ENCODE measurements at regions not wholly inside any gene's neighbourhood (a gene's known extent, or its start where the extent isn't known, plus 50 kb on each side); places are given as distances from the start of the nearest gene placed in this dataset.
A peak's percentile ranks its signal among the peaks of the same experiment; 100 is the strongest.

GRCh38 chr15:38163658-38164057 lies 89.0 kb upstream of the SPRED1 start:
- H3K18ac ChIP-seq (ENCODE audit: extremely low read depth, low read length), result no peak overlapping the region
- no peak overlapping the region for H3K4me2 ChIP-seq (ENCODE audit: insufficient read depth in 1 of 2, low read depth in 2 of 2, low read length in 2 of 2)
- peak overlapping the region; percentile 82 for H2AFZ ChIP-seq (ENCODE audit: low read length)
- TF ChIP-seq CBX5 (IDR thresholded peaks at IDR 0.05; ENCODE audit: low read depth, low read length) (no peak), GTF2F1 (IDR thresholded peaks at IDR 0.05; ENCODE audit: borderline replicate concordance, low read depth, low read length) (no peak), POLR2AphosphoS5 (IDR thresholded peaks at IDR 0.05; ENCODE audit: low read depth, low read length) (no peak)
- no peaks in the 10 kb centered on the region for H3K9me3 ChIP-seq (ENCODE audit: insufficient read depth in 2 of 2, low read depth in 1 of 2, low read length in 1 of 2)
- H2BK5ac ChIP-seq (ENCODE audit: low read depth, low read length), result no peak overlapping the region
- peaks cover 0 to 7% (median 1%) of the 10 kb centered on the region in 4 experiments; a peak in 4 of 7 replicates for H3K4me1 ChIP-seq (replicated peaks in 1 of 4; ENCODE audit: control insufficient read depth in 3 of 4, insufficient read depth in 4 of 4, low read length in 3 of 4)
- ChIA-PET CTCF (ENCODE audit: partially characterized antibody) (interaction anchor here (0.7 to 1.0 kb wide), 3 partner anchors 125 to 182 kb away, joined by 3 read pairs; no protein-coding TSS in a partner anchor), POLR2A (ENCODE audit: partially characterized antibody) (no interaction called here)
- no peaks in the 10 kb centered on the region for H4K20me1 ChIP-seq (replicated peaks in 1 of 2; ENCODE audit: control insufficient read depth in 1 of 2, insufficient read depth in 2 of 2, low read length in 2 of 2)
- H4K8ac ChIP-seq (ENCODE audit: extremely low read depth, insufficient read depth, low read length), result no peak overlapping the region
- no peak overlapping the region for H3K23ac ChIP-seq (ENCODE audit: insufficient read length)
- H2BK15ac ChIP-seq (ENCODE audit: low read length), result no peak overlapping the region
- H3K36me3 ChIP-seq (ENCODE audit: control insufficient read depth in 2 of 4, insufficient read depth in 4 of 4, low read length in 3 of 4), result no peaks in the 10 kb centered on the region
- FAIRE-seq (no peak), DNase-seq (ENCODE audit: low read depth in 1 of 2, low spot score in 2 of 2) (no peak)
- no peak overlapping the region for H3K4ac ChIP-seq (replicated peaks; ENCODE audit: insufficient read length, low read depth, low read length)
- H3K4me3 ChIP-seq (ENCODE audit: extremely low read depth in 1 of 4, insufficient read depth in 2 of 4, low read depth in 3 of 4, low read length in 4 of 4), result no peak overlapping the region
- no peak overlapping the region for H4K91ac ChIP-seq (replicated peaks; ENCODE audit: insufficient read length, low read length)
- H3K23me2 ChIP-seq (ENCODE audit: low read depth, low read length), result no peaks in the 10 kb centered on the region
- H3K9ac ChIP-seq (replicated peaks in 1 of 4; ENCODE audit: extremely low read depth in 1 of 4, low read depth in 3 of 4, low read length in 3 of 4), result no peak overlapping the region
- no peak overlapping the region for H4K5ac ChIP-seq (ENCODE audit: insufficient read length, low read depth, low read length)
- no peaks in the 10 kb centered on the region for H3K27me3 ChIP-seq (replicated peaks in 1 of 4; ENCODE audit: control insufficient read depth in 3 of 4, extremely low read depth in 1 of 4, insufficient read depth in 3 of 4, low read length in 3 of 4)
- no peak overlapping the region for H3K14ac ChIP-seq (ENCODE audit: insufficient read length)
- H3K79me1 ChIP-seq (ENCODE audit: low read depth, low read length), result no peaks in the 10 kb centered on the region
- no peak overlapping the region for H2BK12ac ChIP-seq (ENCODE audit: low read depth, low read length)
- H2BK20ac ChIP-seq (ENCODE audit: low read length), result no peak overlapping the region
- H3K79me2 ChIP-seq (ENCODE audit: control insufficient read depth in 1 of 2, insufficient read depth in 2 of 2, low read length in 2 of 2), result no peaks in the 10 kb centered on the region
- H2BK120ac ChIP-seq (replicated peaks; ENCODE audit: low read depth, low read length), result no peak overlapping the region
- no peak overlapping the region for H2AK5ac ChIP-seq (ENCODE audit: low read depth, low read length)
- H3K27ac ChIP-seq (ENCODE audit: low read depth, low read length), result no peak overlapping the region
- no peak overlapping the region for H3K56ac ChIP-seq (replicated peaks; ENCODE audit: insufficient read length, low read depth, low read length)
